Skeletal muscle satellite cell (primary cell): ENCODE measurements at regions not wholly inside any gene's neighbourhood (a gene's known extent, or its start where the extent isn't known, plus 50 kb on each side); places are given as distances from the start of the nearest gene placed in this dataset.

Experiments
- H3K27me3 ChIP-seq: 2 replicates; pipeline ENCODE4 v1.7.0; 2013; ENCODE audit warnings: low read length; ENCODE audit not compliant: control insufficient read depth, insufficient read depth
- H3K36me3 ChIP-seq: 2 replicates; pipeline ENCODE4 v1.7.0; 2013; ENCODE audit warnings: mild to moderate bottlenecking, control low read depth, low read length; ENCODE audit not compliant: insufficient read depth
- H3K4me1 ChIP-seq: 2 replicates; pipeline ENCODE4 v1.7.0; 2013; ENCODE audit warnings: low read length; ENCODE audit not compliant: control insufficient read depth, insufficient read depth
- H3K4me2 ChIP-seq: 2 replicates; pipeline ENCODE4 v1.7.0; 2013; ENCODE audit warnings: mild to moderate bottlenecking, low read length
- H3K4me3 ChIP-seq: 2 replicates; pipeline ENCODE4 v1.7.0; 2013; ENCODE audit warnings: low read length
- H3K9ac ChIP-seq: 2 replicates; pipeline ENCODE4 v1.7.0; 2013; ENCODE audit warnings: mild to moderate bottlenecking, low read depth, low read length, moderate library complexity
- H3K9me3 ChIP-seq: replicated peaks from 2 replicates; pipeline ENCODE4 v1.7.0; 2013; ENCODE audit warnings: mild to moderate bottlenecking, control low read depth, low read length

- H3K4me3 ChIP-seq = no peak overlapping the region
- no peaks in the 10 kb centered on the region for H3K27me3 ChIP-seq
These were observed 908.7 kb upstream of the CDH9 start for GRCh38 chr5:27947088-27947487.

GRCh38 chr5:27944471-27944870 lies 906.1 kb upstream of the CDH9 start:
- no peak overlapping the region for H3K9ac ChIP-seq
- no peak overlapping the region for H3K4me3 ChIP-seq
- H3K9me3 ChIP-seq = no peaks in the 10 kb centered on the region
- no peaks in the 10 kb centered on the region for H3K27me3 ChIP-seq
- no peaks in the 10 kb centered on the region for H3K36me3 ChIP-seq
- H3K4me2 ChIP-seq = no peak overlapping the region
- H3K4me1 ChIP-seq = no peaks in the 10 kb centered on the region

More at GRCh38 chr5:27947088-27947487, 908.7 kb upstream of the CDH9 start:
- Histone ChIP-seq H3K9ac (no peak overlapping the region), H3K36me3 (no peaks in the 10 kb centered on the region), H3K4me1 (no peaks in the 10 kb centered on the region), H3K9me3 (no peaks in the 10 kb centered on the region), H3K4me2 (no peak overlapping the region)

GRCh38 chr5:27938989-27939388 lies 900.6 kb upstream of the CDH9 start:
- Histone ChIP-seq H3K4me1 (no peaks in the 10 kb centered on the region), H3K4me2 (no peak overlapping the region), H3K9ac (no peak overlapping the region), H3K36me3 (no peaks in the 10 kb centered on the region), H3K27me3 (no peaks in the 10 kb centered on the region), H3K4me3 (no peak overlapping the region), H3K9me3 (peaks cover 4% of the 10 kb centered on the region)

GRCh38 chr5:27928060-27928459 lies 889.7 kb upstream of the CDH9 start:
- Histone ChIP-seq H3K4me1 (no peaks in the 10 kb centered on the region), H3K36me3 (no peaks in the 10 kb centered on the region), H3K9me3 (no peaks in the 10 kb centered on the region), H3K4me3 (no peak overlapping the region), H3K27me3 (no peaks in the 10 kb centered on the region), H3K4me2 (no peak overlapping the region), H3K9ac (no peak overlapping the region)

- H3K36me3 ChIP-seq = no peaks in the 10 kb centered on the region
- H3K9me3 ChIP-seq = no peaks in the 10 kb centered on the region
- H3K27me3 ChIP-seq = no peaks in the 10 kb centered on the region
- H3K4me1 ChIP-seq = no peaks in the 10 kb centered on the region
- H3K4me2 ChIP-seq = no peak overlapping the region
- H3K4me3 ChIP-seq = no peak overlapping the region
- H3K9ac ChIP-seq = no peak overlapping the region
These were observed 872.8 kb upstream of the CDH9 start for GRCh38 chr5:27911216-27911615.

GRCh38 chr5:27908341-27908740 lies 870.0 kb upstream of the CDH9 start:
- Histone ChIP-seq H3K4me1 (no peaks in the 10 kb centered on the region), H3K27me3 (no peaks in the 10 kb centered on the region)

GRCh38 chr5:27906931-27907601 lies 868.7 kb upstream of the CDH9 start:
- Histone ChIP-seq H3K36me3 (no peaks in the 10 kb centered on the region), H3K9ac (no peak overlapping the region), H3K9me3 (no peaks in the 10 kb centered on the region), H3K4me2 (no peak overlapping the region), H3K27me3 (no peaks in the 10 kb centered on the region), H3K4me1 (no peaks in the 10 kb centered on the region), H3K4me3 (no peak overlapping the region)

More at GRCh38 chr5:27908341-27908740, 870.0 kb upstream of the CDH9 start:
- Histone ChIP-seq H3K36me3 (no peaks in the 10 kb centered on the region), H3K9ac (no peak overlapping the region), H3K9me3 (no peaks in the 10 kb centered on the region), H3K4me3 (no peak overlapping the region), H3K4me2 (no peak overlapping the region)

- Histone ChIP-seq H3K9me3 (no peaks in the 10 kb centered on the region), H3K4me3 (no peak overlapping the region), H3K27me3 (no peaks in the 10 kb centered on the region), H3K9ac (no peak overlapping the region), H3K4me2 (no peak overlapping the region), H3K4me1 (no peaks in the 10 kb centered on the region), H3K36me3 (no peaks in the 10 kb centered on the region)
These were observed 868.1 kb upstream of the CDH9 start for GRCh38 chr5:27906481-27906880.

- H3K27me3 ChIP-seq = no peaks in the 10 kb centered on the region
- no peaks in the 10 kb centered on the region for H3K36me3 ChIP-seq
- H3K9me3 ChIP-seq = no peaks in the 10 kb centered on the region
- H3K9ac ChIP-seq = no peak overlapping the region
- H3K4me1 ChIP-seq = no peaks in the 10 kb centered on the region
- H3K4me3 ChIP-seq = no peak overlapping the region
- no peak overlapping the region for H3K4me2 ChIP-seq
These were observed 862.4 kb upstream of the CDH9 start for GRCh38 chr5:27900761-27901160.

- Histone ChIP-seq H3K9ac (no peak overlapping the region), H3K4me1 (no peaks in the 10 kb centered on the region), H3K36me3 (no peaks in the 10 kb centered on the region), H3K4me2 (no peak overlapping the region), H3K27me3 (no peaks in the 10 kb centered on the region), H3K4me3 (no peak overlapping the region), H3K9me3 (no peaks in the 10 kb centered on the region)
These were observed 837.7 kb upstream of the CDH9 start for GRCh38 chr5:27876071-27876470.

GRCh38 chr5:27875148-27875547 lies 836.8 kb upstream of the CDH9 start:
- no peak overlapping the region for H3K4me3 ChIP-seq
- no peak overlapping the region for H3K4me2 ChIP-seq
- no peaks in the 10 kb centered on the region for H3K4me1 ChIP-seq
- H3K9me3 ChIP-seq = no peaks in the 10 kb centered on the region
- no peak overlapping the region for H3K9ac ChIP-seq
- H3K36me3 ChIP-seq = no peaks in the 10 kb centered on the region
- no peaks in the 10 kb centered on the region for H3K27me3 ChIP-seq

- H3K9me3 ChIP-seq = peaks cover 4% of the 10 kb centered on the region
- no peak overlapping the region for H3K4me3 ChIP-seq
- H3K36me3 ChIP-seq = no peaks in the 10 kb centered on the region
- no peak overlapping the region for H3K4me2 ChIP-seq
- no peak overlapping the region for H3K9ac ChIP-seq
- H3K4me1 ChIP-seq = no peaks in the 10 kb centered on the region
- no peaks in the 10 kb centered on the region for H3K27me3 ChIP-seq
These were observed 829.9 kb upstream of the CDH9 start for GRCh38 chr5:27868292-27868691.
